Panc1 (cell line): ENCODE measurements at regions not wholly inside any gene's neighbourhood (a gene's known extent, or its start where the extent isn't known, plus 50 kb on each side); places are given as distances from the start of the nearest gene placed in this dataset.

Experiments
- ATAC-seq: fragments of 200-7000 bp; cut with Tn5 transposase; 2 replicates; pipeline ENCODE4 v1.9.1; 2020; ENCODE audit warnings: mild to moderate bottlenecking, moderate library complexity
- BruUV-seq: library from RNA; stranded (reverse); fragments of 400-500 nt; replicated peaks from 2 replicates; lab custom pipeline; 2021; lab: Mats Ljungman, UMichigan
- CTCF ChIA-PET: fragments of 300-600 bp; sonication (Branson Sonifier 250); formaldehyde crosslinking; loops from one replicate; lab custom pipeline; 2022; ENCODE audit warnings: antibody characterized with exemption; lab: Charles Lee
- POLR2A ChIA-PET: fragments of 300-600 bp; sonication (Branson Sonifier 250); formaldehyde crosslinking; loops from one replicate; lab custom pipeline; 2022; ENCODE audit warnings: antibody characterized with exemption; lab: Charles Lee
- DNase-seq: peaks from one replicate; pipeline ENCODE4 v3.0.0-alpha.2; 2010; ENCODE audit warnings: low read depth, low spot score
- H3K27ac ChIP-seq: 2 replicates; pipeline ENCODE4 v1.5.1; 2011; ENCODE audit warnings: mild to moderate bottlenecking, low read length, inconsistent platforms
- H3K27me3 ChIP-seq: fragments of 200-500 bp; sonication (Bioruptor generic); 2 replicates; pipeline ENCODE4 v1.6.0; 2014; ENCODE audit warnings: low read length, inconsistent platforms; ENCODE audit not compliant: control insufficient read depth, insufficient read depth
- H3K36me3 ChIP-seq: fragments of 200-500 bp; sonication (Bioruptor generic); 2 replicates; pipeline ENCODE4 v1.5.1; 2014; ENCODE audit warnings: inconsistent platforms, mild to moderate bottlenecking, low read length, moderate library complexity; ENCODE audit not compliant: control insufficient read depth, insufficient read depth
- H3K4me1 ChIP-seq: 2 replicates; pipeline ENCODE4 v1.5.1; 2011; ENCODE audit warnings: inconsistent platforms, mild to moderate bottlenecking, low read length, moderate library complexity; ENCODE audit not compliant: control insufficient read depth, insufficient read depth
- H3K4me3 ChIP-seq, 2 experiments: 2 replicates each; pipeline ENCODE4 v1.5.1; 2011 to 2012; ENCODE audit warnings: low read depth in 2 of 2, low read length in 2 of 2, mild to moderate bottlenecking in 2 of 2, inconsistent platforms in 1 of 2, moderate library complexity in 1 of 2
- H3K9me3 ChIP-seq: fragments of 200-500 bp; sonication (Bioruptor generic); 2 replicates; pipeline ENCODE4 v1.5.1; 2014; ENCODE audit warnings: low read depth, mild to moderate bottlenecking, inconsistent platforms, low read length, moderate library complexity; ENCODE audit not compliant: control insufficient read depth, insufficient read depth
- CTCF ChIP-seq: fragments of 450-650 bp; IDR thresholded peaks from 2 replicates; pipeline ENCODE4 v1.5.1; 2017; ENCODE audit warnings: mild to moderate bottlenecking
- POLR2AphosphoS5 ChIP-seq: IDR thresholded peaks from 2 replicates; pipeline ENCODE4 v1.6.1; 2012; ENCODE audit warnings: mild to moderate bottlenecking, low read depth, low read length, moderate library complexity
- REST ChIP-seq, 2 experiments: IDR thresholded peaks; 2 replicates each; pipeline ENCODE4 v1.6.1; 2011 to 2012; ENCODE audit warnings: low read depth in 2 of 2, control low read depth in 1 of 2, low read length in 1 of 2, mild to moderate bottlenecking in 1 of 2, moderate library complexity in 1 of 2; ENCODE audit not compliant: insufficient read depth in 1 of 2
- SIN3A ChIP-seq: IDR thresholded peaks from 2 replicates; pipeline ENCODE4 v1.6.1; 2012; ENCODE audit warnings: low read depth, mild to moderate bottlenecking, low read length, moderate library complexity, borderline replicate concordance; ENCODE audit not compliant: insufficient read depth
- TCF7L2 ChIP-seq: IDR thresholded peaks from 2 replicates; pipeline ENCODE4 v1.6.1; 2011; ENCODE audit warnings: mild to moderate bottlenecking, low read depth, low read length, inconsistent platforms
- in situ Hi-C: cut with HindIII; loops from 2 replicates; pipeline ENCODE4 v1.10.0; 2016; ENCODE audit warnings: low sequenced_read_pairs, low pct_unique_long_range_greater_than_20kb
- intact Hi-C: fragments of 100-400 bp; cut with micrococcal nuclease; formaldehyde crosslinking; loops from one replicate; pipeline ENCODE4 v1.10.0; 2022; ENCODE audit not compliant: unreplicated experiment

- BruUV-seq = no TSS peak
- CTCF ChIA-PET = no interaction called here
These were observed 218.2 kb downstream of the ZNF248 start for GRCh38 chr10:37639200-37639599.

GRCh38 chr10:37638569-37638968 lies 218.8 kb downstream of the ZNF248 start:
- ATAC-seq (no peak), DNase-seq (no peak)
- Histone ChIP-seq H3K4me3 (no peak overlapping the region), H3K27ac (no peak overlapping the region), H3K9me3 (no peaks in the 10 kb centered on the region), H3K36me3 (no peaks in the 10 kb centered on the region), H3K27me3 (no peaks in the 10 kb centered on the region), H3K4me1 (no peaks in the 10 kb centered on the region)
- CTCF ChIA-PET = no interaction called here
- TF ChIP-seq SIN3A (no peak), REST (IDR thresholded peaks at IDR 0.05; ENCODE audit: insufficient read depth in 1 of 2, low read depth in 2 of 2, low read length in 1 of 2) (no peak), POLR2AphosphoS5 (no peak), TCF7L2 (no peak), CTCF (no peak)
- POLR2A ChIA-PET = no interaction called here
- in situ Hi-C loops (no loop called here), intact Hi-C loops (no loop called here)
- no TSS peak for BruUV-seq

More at GRCh38 chr10:37639200-37639599, 218.2 kb downstream of the ZNF248 start:
- DNase-seq = no peak
- Histone ChIP-seq H3K36me3 (no peaks in the 10 kb centered on the region), H3K4me1 (no peaks in the 10 kb centered on the region), H3K9me3 (no peaks in the 10 kb centered on the region), H3K27me3 (no peaks in the 10 kb centered on the region), H3K27ac (no peak overlapping the region), H3K4me3 (no peak overlapping the region)
- intact Hi-C loops = no loop called here
- in situ Hi-C loops = no loop called here
- POLR2A ChIA-PET = no interaction called here
- no peak for TF ChIP-seq REST (IDR thresholded peaks at IDR 0.05; ENCODE audit: insufficient read depth in 1 of 2, low read depth in 2 of 2, low read length in 1 of 2)
- no peak for TF ChIP-seq POLR2AphosphoS5
- no peak for TF ChIP-seq CTCF
- no peak for TF ChIP-seq TCF7L2
- TF ChIP-seq SIN3A = no peak
- ATAC-seq = no peak
